HepG2 (cell line): ENCODE measurements at regions not wholly inside any gene's neighbourhood (a gene's known extent, or its start where the extent isn't known, plus 50 kb on each side); places are given as distances from the start of the nearest gene placed in this dataset.
A peak's percentile ranks its signal among the peaks of the same experiment; 100 is the strongest.

ENCODE experiments used
- ATAC-seq: fragments of 200-7000 bp; cut with Tn5 transposase; 3 replicates; pipeline ENCODE4 v1.9.1; 2020; ENCODE audit warnings: mild to moderate bottlenecking, moderate library complexity
- BruUV-seq: library from RNA; stranded (reverse); fragments of 400-500 nt; replicated peaks from 2 replicates; lab custom pipeline; 2021; lab: Mats Ljungman, UMichigan
- CTCF ChIA-PET: fragments of 300-600 bp; formaldehyde crosslinking; extraction: SDS; loops from one replicate; lab custom pipeline; 2021; ENCODE audit warnings: low total read pairs, inconsistent platforms, low intra/inter-chr PET ratio; lab: Yijun Ruan, JAX
- POLR2A ChIA-PET: fragments of 350-600 bp; sonication (Branson Sonifier 250); formaldehyde crosslinking; loops from one replicate; lab custom pipeline; 2020; ENCODE audit warnings: antibody characterized with exemption, inconsistent platforms; lab: Yijun Ruan, JAX
- DNase-seq: peaks from one replicate; pipeline ENCODE4 v3.0.0-alpha.2; 2015; ENCODE audit warnings: low spot score
- FAIRE-seq: peaks from 3 replicates; lab custom pipeline; 2011; peaks lifted over from hg19 to GRCh38; lab: Jason Lieb, UNC
- H2AFZ ChIP-seq: one replicate; pipeline ENCODE4 v1.6.1; 2011; ENCODE audit warnings: low read length, inconsistent platforms
- H3K27ac ChIP-seq: fragments of 300-600 bp; 3 replicates; pipeline ENCODE4 v1.8.0; 2011; ENCODE audit warnings: mixed run types, mild to moderate bottlenecking, mixed read lengths, low read length, inconsistent platforms; ENCODE audit not compliant: insufficient read depth; ENCODE audit errors: extremely low read length
- H3K27me3 ChIP-seq, 2 experiments: fragments of 200-600 bp in 1 of 2; 2 replicates in 1 of 2; 3 replicates in 1 of 2; pipeline versions ENCODE4 v1.6.0 to v1.8.0; 2011; ENCODE audit warnings: low read length in 2 of 2, mild to moderate bottlenecking in 2 of 2, moderate library complexity in 2 of 2, inconsistent platforms in 1 of 2; ENCODE audit not compliant: insufficient read depth in 2 of 2, control insufficient read depth in 1 of 2
- H3K36me3 ChIP-seq, 2 experiments: fragments of 200-600 bp in 1 of 2; replicated peaks in 1 of 2; 2 replicates in 1 of 2; 3 replicates in 1 of 2; pipeline versions ENCODE4 v1.5.1 to v1.8.0; 2011; ENCODE audit warnings: low read length in 2 of 2, inconsistent platforms in 1 of 2; ENCODE audit not compliant: insufficient read depth in 2 of 2, control insufficient read depth in 1 of 2
- H3K4me1 ChIP-seq: 2 replicates; pipeline ENCODE4 v1.5.1; 2012; ENCODE audit warnings: low read length, inconsistent platforms; ENCODE audit not compliant: insufficient read depth
- H3K4me2 ChIP-seq: 2 replicates; pipeline ENCODE4 v1.6.0; 2011; ENCODE audit warnings: low read depth, low read length, inconsistent platforms
- H3K4me3 ChIP-seq, 3 experiments: fragments of 200-600 bp in 1 of 3; sonication (generic), shearing (Covaris generic) in 1 of 3; replicated peaks in 1 of 3; 2 replicates each; pipeline ENCODE4 v1.5.1; 2011 to 2016; ENCODE audit warnings: low read length in 3 of 3, inconsistent platforms in 2 of 3, low read depth in 2 of 3, mild to moderate bottlenecking in 2 of 3, control low read depth in 1 of 3, mixed read lengths in 1 of 3; ENCODE audit not compliant: insufficient read depth in 1 of 3
- H3K79me2 ChIP-seq: one replicate; pipeline ENCODE4 v1.6.1; 2011; ENCODE audit warnings: low read length, inconsistent platforms; ENCODE audit not compliant: insufficient read depth
- H3K9ac ChIP-seq: 2 replicates; pipeline ENCODE4 v1.6.0; 2011; ENCODE audit warnings: mild to moderate bottlenecking, low read depth, low read length, inconsistent platforms; ENCODE audit not compliant: insufficient read depth
- H3K9me3 ChIP-seq: 2 replicates; pipeline ENCODE4 v1.5.1; 2012; ENCODE audit warnings: mild to moderate bottlenecking, low read length
- H4K20me1 ChIP-seq: 2 replicates; pipeline ENCODE4 v1.6.0; 2011; ENCODE audit warnings: inconsistent platforms, mild to moderate bottlenecking, low read length, moderate library complexity; ENCODE audit not compliant: insufficient read depth
- KMT2B ChIP-seq: IDR thresholded peaks from 2 replicates; pipeline ENCODE4 v1.6.1; 2016; ENCODE audit warnings: missing genetic modification reagents, missing compliant biosample characterization
- ZSCAN22 ChIP-seq: sonication (generic); formaldehyde crosslinking; IDR thresholded peaks from 2 replicates; pipeline ENCODE4 v1.4.0; 2020; ENCODE audit warnings: mild to moderate bottlenecking, missing genetic modification reagents
- WGBS: methylation state at CpG from one replicate; pipeline ENCODE4 v1.1.6; 2017; ENCODE audit warnings: low lambda C conversion rate; 5-methylcytosine and 5-hydroxymethylcytosine counted together
- in situ Hi-C: cut with HindIII; loops from 2 replicates; pipeline ENCODE4 v1.10.0; 2017; ENCODE audit warnings: low pct_unique_long_range_greater_than_20kb; ENCODE audit not compliant: extremely low pct_ligation_motif_present
- intact Hi-C: fragments of 100-400 bp; cut with micrococcal nuclease; formaldehyde crosslinking; loops from one replicate; pipeline ENCODE4 v1.10.0; 2022; ENCODE audit not compliant: unreplicated experiment
- TF ChIP-seq, protein P1 (sequence below): fragments of 450-650 bp; IDR thresholded peaks from 2 replicates; pipeline ENCODE4 v1.6.1; 2016
- TF ChIP-seq, protein P2 (sequence below): IDR thresholded peaks from 2 replicates; pipeline ENCODE4 v1.6.1; 2018; ENCODE audit warnings: missing genetic modification reagents, mild to moderate bottlenecking, missing compliant biosample characterization

DNA sequence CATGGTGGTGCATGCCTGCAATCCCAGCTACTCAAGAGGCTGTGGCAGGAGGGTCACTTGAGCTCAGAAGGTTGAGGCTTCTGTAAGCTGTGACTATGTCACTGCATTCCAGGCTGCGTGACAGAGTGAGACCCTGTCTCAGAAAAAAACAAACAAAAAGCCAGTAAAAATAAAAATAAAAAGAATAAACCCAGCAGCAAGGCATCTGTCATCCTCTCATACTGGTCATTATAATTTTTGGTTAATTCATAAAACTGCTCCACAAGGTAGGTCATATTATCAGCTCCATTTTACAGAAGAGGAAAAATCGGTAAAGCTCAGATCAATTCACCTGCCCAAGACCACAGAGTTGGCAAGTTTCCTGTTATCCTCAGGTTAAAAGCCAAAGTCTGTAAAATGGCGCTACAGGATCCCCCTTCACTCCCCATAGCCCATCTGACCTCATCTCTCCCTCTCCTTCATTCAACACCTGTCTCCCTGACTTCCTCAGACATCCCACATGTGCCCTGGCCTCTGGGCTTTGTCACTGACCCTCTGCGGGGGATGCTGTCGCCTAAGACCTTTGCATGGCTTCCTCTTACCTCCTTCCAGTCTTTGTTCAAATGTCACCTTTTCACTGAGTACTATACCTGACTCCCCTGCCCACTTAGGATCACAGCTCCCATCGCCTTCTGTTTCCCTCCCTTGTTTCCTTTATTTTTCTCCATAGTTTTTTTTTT is 213.2 kb upstream of the ZNF217 start:
- Histone ChIP-seq H3K79me2 (no peaks in the 10 kb centered on the region), H3K4me1 (peaks cover 49% of the 10 kb centered on the region), H3K27me3 (no peaks in the 10 kb centered on the region), H3K4me2 (no peak overlapping the region), H4K20me1 (no peaks in the 10 kb centered on the region), H2AFZ (no peak overlapping the region), H3K9ac (no peak overlapping the region), H3K4me3 (no peak overlapping the region), H3K9me3 (no peaks in the 10 kb centered on the region), H3K36me3 (no peaks in the 10 kb centered on the region), H3K27ac (no peak overlapping the region)
- WGBS, result 94% methylated on average over 6 of the region's 6 CpGs
- intact Hi-C loops (no loop called here), in situ Hi-C loops (no loop called here)
- no TSS peak for BruUV-seq
- ChIA-PET CTCF (no interaction called here), POLR2A (interaction anchor here (1.3 kb wide), 2 partner anchors 20 to 68 kb away, joined by 4 to 5 read pairs; no protein-coding TSS in a partner anchor)
- DNase-seq, result no peak
- TF ChIP-seq KMT2B, result no peak
- TF ChIP-seq, protein P1, sequence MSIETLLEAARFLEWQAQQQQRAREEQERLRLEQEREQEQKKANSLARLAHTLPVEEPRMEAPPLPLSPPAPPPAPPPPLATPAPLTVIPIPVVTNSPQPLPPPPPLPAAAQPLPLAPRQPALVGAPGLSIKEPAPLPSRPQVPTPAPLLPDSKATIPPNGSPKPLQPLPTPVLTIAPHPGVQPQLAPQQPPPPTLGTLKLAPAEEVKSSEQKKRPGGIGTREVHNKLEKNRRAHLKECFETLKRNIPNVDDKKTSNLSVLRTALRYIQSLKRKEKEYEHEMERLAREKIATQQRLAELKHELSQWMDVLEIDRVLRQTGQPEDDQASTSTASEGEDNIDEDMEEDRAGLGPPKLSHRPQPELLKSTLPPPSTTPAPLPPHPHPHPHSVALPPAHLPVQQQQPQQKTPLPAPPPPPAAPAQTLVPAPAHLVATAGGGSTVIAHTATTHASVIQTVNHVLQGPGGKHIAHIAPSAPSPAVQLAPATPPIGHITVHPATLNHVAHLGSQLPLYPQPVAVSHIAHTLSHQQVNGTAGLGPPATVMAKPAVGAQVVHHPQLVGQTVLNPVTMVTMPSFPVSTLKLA, result peak; percentile 60; the same call in 1 of the 2 replicates
- no peak for FAIRE-seq
- ATAC-seq, result no peak

DNA sequence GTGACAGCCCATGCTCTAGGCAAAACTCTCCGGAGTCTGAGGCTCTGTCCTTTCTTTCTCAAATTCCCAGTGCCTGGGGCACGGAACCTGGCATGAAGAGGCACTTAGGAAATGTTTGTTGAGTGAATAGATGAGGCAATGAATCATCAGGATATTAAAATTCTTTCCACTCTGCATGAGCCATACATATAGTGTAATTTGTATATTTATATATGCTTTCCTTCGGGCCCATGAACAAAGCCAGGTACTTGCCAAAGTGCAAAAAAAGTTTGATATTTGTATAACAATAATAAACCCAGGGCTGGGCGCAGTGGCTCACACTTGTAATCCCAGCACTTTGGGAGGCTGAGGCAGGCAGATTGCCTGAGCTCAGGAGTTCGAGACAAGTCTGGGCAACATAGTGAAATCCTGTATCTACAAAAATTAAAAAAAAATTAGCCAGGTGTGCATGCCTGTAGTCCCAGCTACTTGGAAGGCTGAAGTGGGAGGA is 212.3 kb upstream of the ZNF217 start:
- Histone ChIP-seq H3K4me2 (no peak overlapping the region), H3K27ac (peak overlapping the region; percentile 10), H3K79me2 (no peaks in the 10 kb centered on the region), H4K20me1 (no peaks in the 10 kb centered on the region), H2AFZ (no peak overlapping the region), H3K4me3 (no peak overlapping the region), H3K9me3 (no peaks in the 10 kb centered on the region), H3K27me3 (no peaks in the 10 kb centered on the region), H3K4me1 (peaks cover 58% of the 10 kb centered on the region), H3K36me3 (no peaks in the 10 kb centered on the region), H3K9ac (no peak overlapping the region)
- ChIA-PET CTCF (no interaction called here), POLR2A (interaction anchor here (1.0 to 1.7 kb wide), 5 partner anchors 19 to 68 kb away, joined by 4 to 6 read pairs (median 4); no protein-coding TSS in a partner anchor)
- WGBS, result 75% methylated on average over 5 of the region's 5 CpGs
- no peak for ATAC-seq
- no peak for DNase-seq
- in situ Hi-C loops (no loop called here), intact Hi-C loops (no loop called here)
- no peak for FAIRE-seq
- BruUV-seq, result no TSS peak
- no peak for TF ChIP-seq ZSCAN22 (CRISPR knock-in tag)
- TF ChIP-seq, protein P2, sequence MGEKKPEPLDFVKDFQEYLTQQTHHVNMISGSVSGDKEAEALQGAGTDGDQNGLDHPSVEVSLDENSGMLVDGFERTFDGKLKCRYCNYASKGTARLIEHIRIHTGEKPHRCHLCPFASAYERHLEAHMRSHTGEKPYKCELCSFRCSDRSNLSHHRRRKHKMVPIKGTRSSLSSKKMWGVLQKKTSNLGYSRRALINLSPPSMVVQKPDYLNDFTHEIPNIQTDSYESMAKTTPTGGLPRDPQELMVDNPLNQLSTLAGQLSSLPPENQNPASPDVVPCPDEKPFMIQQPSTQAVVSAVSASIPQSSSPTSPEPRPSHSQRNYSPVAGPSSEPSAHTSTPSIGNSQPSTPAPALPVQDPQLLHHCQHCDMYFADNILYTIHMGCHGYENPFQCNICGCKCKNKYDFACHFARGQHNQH (CRISPR knock-in tag), result peak; percentile 13; the same call in 1 of the 2 replicates
